Suprapubic skin (tissue), 4 donors: ENCODE measurements at regions not wholly inside any gene's neighbourhood (a gene's known extent, or its start where the extent isn't known, plus 50 kb on each side); places are given as distances from the start of the nearest gene placed in this dataset.

Experiments used
- EP300 ChIP-seq: sonication (generic); formaldehyde crosslinking; IDR thresholded peaks from one replicate; pipeline ENCODE4 v1.6.1; 2017; ENCODE audit warnings: antibody characterized with exemption
- POLR2A ChIP-seq, 2 donors: fragments of 450-650 bp; IDR thresholded peaks; one replicate each; pipeline ENCODE4 v1.6.1; 2017; ENCODE audit warnings: antibody characterized with exemption in 2 of 2, mild to moderate bottlenecking in 2 of 2, moderate library complexity in 2 of 2
- POLR2AphosphoS5 ChIP-seq, 3 donors: sonication (generic); formaldehyde crosslinking; IDR thresholded peaks; one replicate each; pipeline ENCODE4 v1.6.1; 2017; ENCODE audit warnings: antibody characterized with exemption in 3 of 3
- TF ChIP-seq, protein P1 (sequence below), 2 donors: fragments of 200-600 bp in 1 of 2; fragments of 450-650 bp in 1 of 2; sonication (generic) in 1 of 2; IDR thresholded peaks; one replicate each; pipeline ENCODE4 v1.5.1; 2016 to 2019; ENCODE audit warnings: antibody characterized with exemption in 2 of 2, mild to moderate bottlenecking in 1 of 2, moderate library complexity in 1 of 2

DNA sequence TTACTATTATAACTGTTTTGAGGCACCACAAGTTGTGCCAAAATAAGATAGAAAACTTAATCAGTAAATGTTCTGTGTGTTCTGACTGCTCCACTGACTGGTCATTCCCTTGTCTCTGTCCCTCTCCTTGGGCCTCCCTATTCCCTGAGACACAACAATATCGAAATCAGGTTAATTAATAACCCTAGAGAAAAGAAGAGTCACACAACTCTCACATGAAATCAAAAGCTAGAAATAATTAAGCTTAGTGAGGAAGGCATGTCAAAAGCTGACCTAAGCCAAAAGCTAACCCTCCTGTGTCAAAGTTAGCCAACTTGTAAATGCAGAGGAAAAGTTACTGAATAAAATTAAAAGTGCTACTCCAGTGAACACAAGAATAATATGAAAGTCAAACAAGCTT, 53.8 kb upstream of the CCDC196 start:
- TF ChIP-seq, protein P1, sequence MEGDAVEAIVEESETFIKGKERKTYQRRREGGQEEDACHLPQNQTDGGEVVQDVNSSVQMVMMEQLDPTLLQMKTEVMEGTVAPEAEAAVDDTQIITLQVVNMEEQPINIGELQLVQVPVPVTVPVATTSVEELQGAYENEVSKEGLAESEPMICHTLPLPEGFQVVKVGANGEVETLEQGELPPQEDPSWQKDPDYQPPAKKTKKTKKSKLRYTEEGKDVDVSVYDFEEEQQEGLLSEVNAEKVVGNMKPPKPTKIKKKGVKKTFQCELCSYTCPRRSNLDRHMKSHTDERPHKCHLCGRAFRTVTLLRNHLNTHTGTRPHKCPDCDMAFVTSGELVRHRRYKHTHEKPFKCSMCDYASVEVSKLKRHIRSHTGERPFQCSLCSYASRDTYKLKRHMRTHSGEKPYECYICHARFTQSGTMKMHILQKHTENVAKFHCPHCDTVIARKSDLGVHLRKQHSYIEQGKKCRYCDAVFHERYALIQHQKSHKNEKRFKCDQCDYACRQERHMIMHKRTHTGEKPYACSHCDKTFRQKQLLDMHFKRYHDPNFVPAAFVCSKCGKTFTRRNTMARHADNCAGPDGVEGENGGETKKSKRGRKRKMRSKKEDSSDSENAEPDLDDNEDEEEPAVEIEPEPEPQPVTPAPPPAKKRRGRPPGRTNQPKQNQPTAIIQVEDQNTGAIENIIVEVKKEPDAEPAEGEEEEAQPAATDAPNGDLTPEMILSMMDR (IDR thresholded peaks at IDR 0.05) = no peak
- no peak for TF ChIP-seq POLR2AphosphoS5 (IDR thresholded peaks at IDR 0.05)
- no peak for TF ChIP-seq POLR2A (IDR thresholded peaks at IDR 0.05)
- no peak for TF ChIP-seq EP300
